IPS-15b (cell line): ENCODE measurements at regions not wholly inside any gene's neighbourhood (a gene's known extent, or its start where the extent isn't known, plus 50 kb on each side); places are given as distances from the start of the nearest gene placed in this dataset.

Experiments used
- H3K27me3 ChIP-seq: one replicate; pipeline ENCODE4 v1.6.1; 2013; ENCODE audit warnings: low read length; ENCODE audit not compliant: control insufficient read depth, insufficient read depth
- H3K36me3 ChIP-seq: one replicate; pipeline ENCODE4 v1.6.1; 2013; ENCODE audit warnings: low read length; ENCODE audit not compliant: control insufficient read depth, insufficient read depth
- H3K4me1 ChIP-seq: one replicate; pipeline ENCODE4 v1.6.1; 2013; ENCODE audit warnings: mild to moderate bottlenecking, low read length; ENCODE audit not compliant: control insufficient read depth, insufficient read depth
- H3K4me3 ChIP-seq: one replicate; pipeline ENCODE4 v1.5.1; 2013; ENCODE audit warnings: low read depth, low read length
- H3K9ac ChIP-seq: one replicate; pipeline ENCODE4 v1.6.1; 2013; ENCODE audit warnings: low read depth, mild to moderate bottlenecking, low read length
- H3K9me3 ChIP-seq: one replicate; pipeline ENCODE4 v1.6.1; 2013; ENCODE audit warnings: mild to moderate bottlenecking, low read length; ENCODE audit not compliant: control insufficient read depth, insufficient read depth

GRCh38 chr7:69451715-69452114 is 146.6 kb upstream of the AUTS2 start:
- Histone ChIP-seq H3K27me3 (peaks cover 24% of the 10 kb centered on the region), H3K4me1 (peaks cover 6% of the 10 kb centered on the region), H3K9me3 (no peaks in the 10 kb centered on the region)

GRCh38 chr7:69452797-69453196 is 145.5 kb upstream of the AUTS2 start:
- H3K4me3 ChIP-seq: no peak overlapping the region

More at GRCh38 chr7:69451715-69452114, 146.6 kb upstream of the AUTS2 start:
- Histone ChIP-seq H3K36me3 (no peaks in the 10 kb centered on the region), H3K9ac (no peak overlapping the region), H3K4me3 (no peak overlapping the region)

GRCh38 chr7:69457595-69458504 is 140.4 kb upstream of the AUTS2 start:
- Histone ChIP-seq H3K36me3 (peaks cover 3% of the 10 kb centered on the region), H3K4me3 (no peak overlapping the region), H3K27me3 (no peaks in the 10 kb centered on the region), H3K4me1 (peaks cover 10% of the 10 kb centered on the region), H3K9ac (peak overlapping the region; percentile 41), H3K9me3 (no peaks in the 10 kb centered on the region)

More at GRCh38 chr7:69452797-69453196, 145.5 kb upstream of the AUTS2 start:
- Histone ChIP-seq H3K9me3 (no peaks in the 10 kb centered on the region), H3K36me3 (no peaks in the 10 kb centered on the region), H3K9ac (no peak overlapping the region), H3K27me3 (peaks cover 24% of the 10 kb centered on the region), H3K4me1 (peaks cover 10% of the 10 kb centered on the region)

- H3K9ac ChIP-seq: no peak overlapping the region
- H3K36me3 ChIP-seq: peaks cover 3% of the 10 kb centered on the region
- no peaks in the 10 kb centered on the region for H3K4me1 ChIP-seq
Observed at GRCh38 chr7:69464035-69464434, 134.2 kb upstream of the AUTS2 start.

GRCh38 chr7:69465262-69465661 is 133.0 kb upstream of the AUTS2 start:
- peaks cover 3% of the 10 kb centered on the region for H3K36me3 ChIP-seq
- peaks cover 7% of the 10 kb centered on the region for H3K9me3 ChIP-seq
- no peak overlapping the region for H3K9ac ChIP-seq
- no peak overlapping the region for H3K4me3 ChIP-seq
- no peaks in the 10 kb centered on the region for H3K4me1 ChIP-seq
- H3K27me3 ChIP-seq: no peaks in the 10 kb centered on the region

More at GRCh38 chr7:69464035-69464434, 134.2 kb upstream of the AUTS2 start:
- no peaks in the 10 kb centered on the region for H3K27me3 ChIP-seq
- H3K9me3 ChIP-seq: no peaks in the 10 kb centered on the region
- no peak overlapping the region for H3K4me3 ChIP-seq

GRCh38 chr7:69467826-69468225 is 130.4 kb upstream of the AUTS2 start:
- Histone ChIP-seq H3K9ac (no peak overlapping the region), H3K36me3 (no peaks in the 10 kb centered on the region), H3K27me3 (no peaks in the 10 kb centered on the region), H3K4me1 (no peaks in the 10 kb centered on the region), H3K9me3 (peaks cover 8% of the 10 kb centered on the region), H3K4me3 (no peak overlapping the region)

GRCh38 chr7:69476416-69476815 is 121.9 kb upstream of the AUTS2 start:
- Histone ChIP-seq H3K27me3 (no peaks in the 10 kb centered on the region), H3K36me3 (no peaks in the 10 kb centered on the region)

GRCh38 chr7:69482676-69483075 is 115.6 kb upstream of the AUTS2 start:
- Histone ChIP-seq H3K9ac (no peak overlapping the region), H3K4me3 (no peak overlapping the region), H3K9me3 (no peaks in the 10 kb centered on the region), H3K4me1 (no peaks in the 10 kb centered on the region), H3K27me3 (no peaks in the 10 kb centered on the region), H3K36me3 (no peaks in the 10 kb centered on the region)

More at GRCh38 chr7:69476416-69476815, 121.9 kb upstream of the AUTS2 start:
- Histone ChIP-seq H3K4me3 (no peak overlapping the region), H3K9me3 (no peaks in the 10 kb centered on the region), H3K4me1 (no peaks in the 10 kb centered on the region), H3K9ac (no peak overlapping the region)

GRCh38 chr7:69489533-69489932 is 108.7 kb upstream of the AUTS2 start:
- Histone ChIP-seq H3K4me1 (no peaks in the 10 kb centered on the region), H3K9me3 (no peaks in the 10 kb centered on the region), H3K36me3 (no peaks in the 10 kb centered on the region), H3K4me3 (no peak overlapping the region), H3K27me3 (no peaks in the 10 kb centered on the region), H3K9ac (no peak overlapping the region)

- no peaks in the 10 kb centered on the region for H3K36me3 ChIP-seq
- H3K9me3 ChIP-seq: no peaks in the 10 kb centered on the region
- no peak overlapping the region for H3K9ac ChIP-seq
- H3K27me3 ChIP-seq: no peaks in the 10 kb centered on the region
- no peak overlapping the region for H3K4me3 ChIP-seq
- no peaks in the 10 kb centered on the region for H3K4me1 ChIP-seq
Observed at GRCh38 chr7:69498671-69499070, 99.6 kb upstream of the AUTS2 start.

GRCh38 chr7:69502358-69502757 is 95.9 kb upstream of the AUTS2 start:
- H3K27me3 ChIP-seq: no peaks in the 10 kb centered on the region
- H3K4me1 ChIP-seq: no peaks in the 10 kb centered on the region
- H3K4me3 ChIP-seq: no peak overlapping the region
- no peak overlapping the region for H3K9ac ChIP-seq
- H3K9me3 ChIP-seq: no peaks in the 10 kb centered on the region
- no peaks in the 10 kb centered on the region for H3K36me3 ChIP-seq

- Histone ChIP-seq H3K36me3 (no peaks in the 10 kb centered on the region), H3K9ac (no peak overlapping the region), H3K9me3 (no peaks in the 10 kb centered on the region), H3K27me3 (no peaks in the 10 kb centered on the region), H3K4me3 (no peak overlapping the region), H3K4me1 (no peaks in the 10 kb centered on the region)
Observed at GRCh38 chr7:69504733-69505420, 93.4 kb upstream of the AUTS2 start.
